HepG2 (cell line): ENCODE measurements at regions not wholly inside any gene's neighbourhood (a gene's known extent, or its start where the extent isn't known, plus 50 kb on each side); places are given as distances from the start of the nearest gene placed in this dataset.

ENCODE experiments used
- ATAC-seq: fragments of 200-7000 bp; cut with Tn5 transposase; 3 replicates; pipeline ENCODE4 v1.9.1; 2020; ENCODE audit warnings: mild to moderate bottlenecking, moderate library complexity
- BruUV-seq: library from RNA; stranded (reverse); fragments of 400-500 nt; replicated peaks from 2 replicates; lab custom pipeline; 2021; lab: Mats Ljungman, UMichigan
- CTCF ChIA-PET: fragments of 300-600 bp; formaldehyde crosslinking; extraction: SDS; loops from one replicate; lab custom pipeline; 2021; ENCODE audit warnings: low total read pairs, inconsistent platforms, low intra/inter-chr PET ratio; lab: Yijun Ruan, JAX
- POLR2A ChIA-PET: fragments of 350-600 bp; sonication (Branson Sonifier 250); formaldehyde crosslinking; loops from one replicate; lab custom pipeline; 2020; ENCODE audit warnings: antibody characterized with exemption, inconsistent platforms; lab: Yijun Ruan, JAX
- DNase-seq: peaks from one replicate; pipeline ENCODE4 v3.0.0-alpha.2; 2015; ENCODE audit warnings: low spot score
- FAIRE-seq: peaks from 3 replicates; lab custom pipeline; 2011; peaks lifted over from hg19 to GRCh38; lab: Jason Lieb, UNC
- H2AFZ ChIP-seq: one replicate; pipeline ENCODE4 v1.6.1; 2011; ENCODE audit warnings: low read length, inconsistent platforms
- H3K27ac ChIP-seq: fragments of 300-600 bp; 3 replicates; pipeline ENCODE4 v1.8.0; 2011; ENCODE audit warnings: mixed run types, mild to moderate bottlenecking, mixed read lengths, low read length, inconsistent platforms; ENCODE audit not compliant: insufficient read depth; ENCODE audit errors: extremely low read length
- H3K27me3 ChIP-seq, 2 experiments: fragments of 200-600 bp in 1 of 2; 2 replicates in 1 of 2; 3 replicates in 1 of 2; pipeline versions ENCODE4 v1.6.0 to v1.8.0; 2011; ENCODE audit warnings: low read length in 2 of 2, mild to moderate bottlenecking in 2 of 2, moderate library complexity in 2 of 2, inconsistent platforms in 1 of 2; ENCODE audit not compliant: insufficient read depth in 2 of 2, control insufficient read depth in 1 of 2
- H3K36me3 ChIP-seq, 2 experiments: fragments of 200-600 bp in 1 of 2; replicated peaks in 1 of 2; 2 replicates in 1 of 2; 3 replicates in 1 of 2; pipeline versions ENCODE4 v1.5.1 to v1.8.0; 2011; ENCODE audit warnings: low read length in 2 of 2, inconsistent platforms in 1 of 2; ENCODE audit not compliant: insufficient read depth in 2 of 2, control insufficient read depth in 1 of 2
- H3K4me1 ChIP-seq: 2 replicates; pipeline ENCODE4 v1.5.1; 2012; ENCODE audit warnings: low read length, inconsistent platforms; ENCODE audit not compliant: insufficient read depth
- H3K4me2 ChIP-seq: 2 replicates; pipeline ENCODE4 v1.6.0; 2011; ENCODE audit warnings: low read depth, low read length, inconsistent platforms
- H3K4me3 ChIP-seq, 3 experiments: fragments of 200-600 bp in 1 of 3; sonication (generic), shearing (Covaris generic) in 1 of 3; replicated peaks in 1 of 3; 2 replicates each; pipeline ENCODE4 v1.5.1; 2011 to 2016; ENCODE audit warnings: low read length in 3 of 3, inconsistent platforms in 2 of 3, low read depth in 2 of 3, mild to moderate bottlenecking in 2 of 3, control low read depth in 1 of 3, mixed read lengths in 1 of 3; ENCODE audit not compliant: insufficient read depth in 1 of 3
- H3K79me2 ChIP-seq: one replicate; pipeline ENCODE4 v1.6.1; 2011; ENCODE audit warnings: low read length, inconsistent platforms; ENCODE audit not compliant: insufficient read depth
- H3K9ac ChIP-seq: 2 replicates; pipeline ENCODE4 v1.6.0; 2011; ENCODE audit warnings: mild to moderate bottlenecking, low read depth, low read length, inconsistent platforms; ENCODE audit not compliant: insufficient read depth
- H3K9me3 ChIP-seq: 2 replicates; pipeline ENCODE4 v1.5.1; 2012; ENCODE audit warnings: mild to moderate bottlenecking, low read length
- H4K20me1 ChIP-seq: 2 replicates; pipeline ENCODE4 v1.6.0; 2011; ENCODE audit warnings: inconsistent platforms, mild to moderate bottlenecking, low read length, moderate library complexity; ENCODE audit not compliant: insufficient read depth
- ARID2 ChIP-seq: sonication (generic); formaldehyde crosslinking; IDR thresholded peaks from 2 replicates; pipeline ENCODE4 v1.8.1; 2022; ENCODE audit warnings: mild to moderate bottlenecking, missing genetic modification reagents, borderline replicate concordance
- ATF1 ChIP-seq: IDR thresholded peaks from 2 replicates; pipeline ENCODE4 v1.6.1; 2016; ENCODE audit warnings: mild to moderate bottlenecking, control low read depth
- CREBL2 ChIP-seq: sonication (generic); formaldehyde crosslinking; IDR thresholded peaks from 2 replicates; pipeline ENCODE4 v1.8.1; 2023; ENCODE audit warnings: missing genetic modification reagents, mild to moderate bottlenecking, borderline replicate concordance
- CTCF ChIP-seq: sonication (generic); formaldehyde crosslinking; IDR thresholded peaks from 2 replicates; pipeline ENCODE4 v1.5.0; 2020; ENCODE audit warnings: mild to moderate bottlenecking, missing genetic modification reagents, moderate library complexity
- IRF9 ChIP-seq: sonication (generic); formaldehyde crosslinking; IDR thresholded peaks from 2 replicates; pipeline ENCODE4 v1.8.0; 2022; ENCODE audit warnings: missing genetic modification reagents, mild to moderate bottlenecking, borderline replicate concordance
- KAT2B ChIP-seq: fragments of 150-350 bp; IDR thresholded peaks from 2 replicates; pipeline ENCODE4 v1.6.1; 2014; ENCODE audit warnings: low read depth, low read length, borderline replicate concordance
- KDM1A ChIP-seq: IDR thresholded peaks from 2 replicates; pipeline ENCODE4 v1.6.1; 2016; ENCODE audit warnings: missing compliant biosample characterization
- POLR2A ChIP-seq, 2 experiments: IDR thresholded peaks; 2 replicates each; pipeline ENCODE4 v1.6.1; 2011; ENCODE audit warnings: low read depth in 2 of 2, low read length in 2 of 2, mild to moderate bottlenecking in 1 of 2, moderate library complexity in 1 of 2; ENCODE audit not compliant: insufficient read depth in 1 of 2
- SIN3A ChIP-seq: IDR thresholded peaks from 2 replicates; pipeline ENCODE4 v1.6.1; 2011; ENCODE audit warnings: low read depth, mild to moderate bottlenecking, control low read depth, low read length, borderline replicate concordance
- TARDBP ChIP-seq: sonication (generic); formaldehyde crosslinking; IDR thresholded peaks from 2 replicates; pipeline ENCODE4 v1.8.0; 2022; ENCODE audit warnings: mild to moderate bottlenecking, missing genetic modification reagents
- ZFYVE20 ChIP-seq: sonication (generic); formaldehyde crosslinking; IDR thresholded peaks from 2 replicates; pipeline ENCODE4 v1.8.0; 2023; ENCODE audit warnings: low read depth, mild to moderate bottlenecking, moderate library complexity, missing genetic modification reagents, borderline replicate concordance
- ZNF331 ChIP-seq: sonication (generic); formaldehyde crosslinking; IDR thresholded peaks from 2 replicates; pipeline ENCODE4 v1.4.0; 2020; ENCODE audit warnings: missing genetic modification reagents
- ZNF609 ChIP-seq: sonication (generic); formaldehyde crosslinking; IDR thresholded peaks from 2 replicates; pipeline ENCODE4 v1.4.0; 2020; ENCODE audit warnings: mild to moderate bottlenecking, missing genetic modification reagents, borderline replicate concordance
- ZNF691 ChIP-seq: sonication (generic); formaldehyde crosslinking; IDR thresholded peaks from 2 replicates; pipeline ENCODE4 v1.4.0; 2020; ENCODE audit warnings: missing genetic modification reagents, low read depth, mild to moderate bottlenecking, borderline replicate concordance
- WGBS: methylation state at CpG from one replicate; pipeline ENCODE4 v1.1.6; 2017; ENCODE audit warnings: low lambda C conversion rate; 5-methylcytosine and 5-hydroxymethylcytosine counted together
- in situ Hi-C: cut with HindIII; loops from 2 replicates; pipeline ENCODE4 v1.10.0; 2017; ENCODE audit warnings: low pct_unique_long_range_greater_than_20kb; ENCODE audit not compliant: extremely low pct_ligation_motif_present
- intact Hi-C: fragments of 100-400 bp; cut with micrococcal nuclease; formaldehyde crosslinking; loops from one replicate; pipeline ENCODE4 v1.10.0; 2022; ENCODE audit not compliant: unreplicated experiment

- no peak for TF ChIP-seq TARDBP (CRISPR knock-in tag)
- TF ChIP-seq SIN3A = no peak
- no peak for TF ChIP-seq ZFYVE20 (CRISPR knock-in tag)
Measured at GRCh38 chr6:125623085-125623484, 126.3 kb upstream of the HEY2 start (continued).

- H3K27me3 ChIP-seq = peaks cover 0 to 5% of the 10 kb centered on the region in 2 experiments; a peak in 1 of 5 replicates
- in situ Hi-C loops (no loop called here), intact Hi-C loops (no loop called here)
- no peaks in the 10 kb centered on the region for H4K20me1 ChIP-seq
- no peak overlapping the region for H3K9ac ChIP-seq
- no TSS peak for BruUV-seq
- no peak overlapping the region for H3K4me2 ChIP-seq
- H3K9me3 ChIP-seq = no peaks in the 10 kb centered on the region
- H3K27ac ChIP-seq = no peak overlapping the region
- CTCF ChIA-PET = no interaction called here
- H3K4me1 ChIP-seq = no peaks in the 10 kb centered on the region
- no peak overlapping the region for H3K4me3 ChIP-seq
- no peak overlapping the region for H2AFZ ChIP-seq
- H3K36me3 ChIP-seq = no peaks in the 10 kb centered on the region
- H3K79me2 ChIP-seq = no peaks in the 10 kb centered on the region
- TF ChIP-seq ZNF609 (CRISPR knock-in tag) = no peak
- TF ChIP-seq ZNF331 (CRISPR knock-in tag) = no peak
- no peak for TF ChIP-seq ATF1 (CRISPR knock-in tag)
- no peak for TF ChIP-seq CTCF (CRISPR knock-in tag)
- TF ChIP-seq KDM1A (CRISPR knock-in tag) = no peak
- TF ChIP-seq KAT2B = no peak
- no peak for TF ChIP-seq ZNF691 (CRISPR knock-in tag)
- TF ChIP-seq CREBL2 = no peak
- TF ChIP-seq IRF9 (CRISPR knock-in tag) = no peak
- no peak for TF ChIP-seq POLR2A (IDR thresholded peaks at IDR 0.05; ENCODE audit: insufficient read depth in 1 of 2, low read depth in 2 of 2, low read length in 2 of 2)
- TF ChIP-seq ARID2 (CRISPR knock-in tag) = no peak
- 5% methylated on average over 1 of the region's 1 CpG for WGBS
- DNase-seq (no peak), FAIRE-seq (no peak), ATAC-seq (no peak)
- POLR2A ChIA-PET = no interaction called here
Measured at GRCh38 chr6:125631165-125631564, 118.3 kb upstream of the HEY2 start.
